HG03064 (cell line): ENCODE measurements at regions not wholly inside any gene's neighbourhood (a gene's known extent, or its start where the extent isn't known, plus 50 kb on each side); places are given as distances from the start of the nearest gene placed in this dataset.

Experiments
- ATAC-seq: cut with Tn5 transposase; IDR thresholded peaks from one replicate; pipeline ENCODE4 v1.9.1; 2021; ENCODE audit warnings: low read depth; ENCODE audit not compliant: unreplicated experiment

DNA sequence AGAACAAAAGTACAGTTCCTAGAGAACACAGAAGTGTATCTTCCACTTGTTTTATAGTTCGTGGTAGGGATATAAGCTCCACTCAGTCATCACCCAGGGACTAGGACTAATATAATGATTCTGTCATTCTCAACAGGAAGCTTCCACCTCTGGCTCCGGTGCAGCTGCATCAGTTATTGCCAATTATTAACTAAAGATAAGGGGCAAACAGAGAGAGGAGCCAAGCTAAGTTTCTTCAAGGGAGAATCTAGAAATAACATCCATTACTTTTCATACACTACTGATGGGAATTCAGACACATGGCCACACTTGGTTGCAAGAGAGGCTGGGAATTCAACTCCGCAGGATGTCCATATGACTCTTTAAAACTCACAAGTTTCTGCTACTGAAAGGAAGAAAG lies 917.9 kb downstream of the OLFM4 start:
- ATAC-seq = no peak

DNA sequence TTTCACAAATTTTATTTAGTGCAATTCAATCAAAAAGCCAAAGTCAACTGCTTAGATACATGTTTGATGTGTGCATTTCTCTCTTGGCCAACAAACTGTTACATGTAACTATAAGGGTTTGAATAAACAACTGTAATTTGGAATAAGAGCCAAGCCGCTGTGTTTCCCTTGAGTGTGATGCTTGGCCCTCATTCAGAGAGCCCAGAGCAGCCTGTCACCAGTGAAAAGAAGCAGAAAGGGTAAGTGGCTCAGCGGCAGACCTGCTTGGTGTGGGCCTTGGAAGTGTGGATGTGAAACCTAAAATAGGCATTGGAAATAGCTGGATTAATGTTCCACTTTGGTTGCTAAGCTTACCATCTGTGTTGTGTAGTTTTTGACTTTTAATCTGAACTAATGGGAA lies 924.6 kb downstream of the OLFM4 start:
- ATAC-seq = no peak
